MCF 10A (cell line): ENCODE measurements at regions not wholly inside any gene's neighbourhood (a gene's known extent, or its start where the extent isn't known, plus 50 kb on each side); places are given as distances from the start of the nearest gene placed in this dataset.
A peak's percentile ranks its signal among the peaks of the same experiment; 100 is the strongest.
"Not testable (repeated sequence)": the region's sequence is repeated elsewhere in the genome, so short reads cannot be mapped to it uniquely, and the experiment has no call there.

Experiments used
- BruUV-seq: library from RNA; stranded (reverse); fragments of 400-500 nt; replicated peaks from 2 replicates; lab custom pipeline; 2021; lab: Mats Ljungman, UMichigan
- CTCF ChIA-PET: fragments of 300-600 bp; sonication (Branson Sonifier 250); formaldehyde crosslinking; extraction: SDS; loops from one replicate; lab custom pipeline; 2021; ENCODE audit warnings: antibody characterized with exemption, inconsistent platforms; lab: Yijun Ruan, JAX
- POLR2A ChIA-PET: fragments of 300-600, 350-650 bp; sonication (Branson Sonifier 250); formaldehyde crosslinking; extraction: SDS; loops from one replicate; lab custom pipeline; 2020; ENCODE audit warnings: antibody characterized with exemption, inconsistent platforms; lab: Yijun Ruan, JAX
- DNase-seq: peaks from one replicate; pipeline ENCODE4 v3.0.0-alpha.2; 2018; ENCODE audit not compliant: unreplicated experiment
- H3K27ac Mint-ChIP-seq: one replicate; pipeline ENCODE4 v1.8.0; 2022; ENCODE audit warnings: mild to moderate bottlenecking, low read depth, mixed read lengths; ENCODE audit not compliant: unreplicated experiment
- H3K27me3 Mint-ChIP-seq: one replicate; pipeline ENCODE4 v1.8.0; 2022; ENCODE audit warnings: mixed read lengths; ENCODE audit not compliant: insufficient read depth, unreplicated experiment
- H3K36me3 Mint-ChIP-seq: one replicate; pipeline ENCODE4 v1.8.0; 2022; ENCODE audit warnings: mild to moderate bottlenecking, moderate library complexity, mixed read lengths; ENCODE audit not compliant: insufficient read depth, unreplicated experiment
- H3K4me1 Mint-ChIP-seq: one replicate; pipeline ENCODE4 v1.8.0; 2022; ENCODE audit warnings: mixed read lengths; ENCODE audit not compliant: insufficient read depth, unreplicated experiment
- H3K4me3 Mint-ChIP-seq: one replicate; pipeline ENCODE4 v1.8.0; 2022; ENCODE audit warnings: mild to moderate bottlenecking, moderate library complexity, mixed read lengths; ENCODE audit not compliant: unreplicated experiment
- H3K9me3 Mint-ChIP-seq: one replicate; pipeline ENCODE4 v1.8.0; 2022; ENCODE audit warnings: mixed read lengths; ENCODE audit not compliant: unreplicated experiment
- intact Hi-C: fragments of 100-400 bp; cut with micrococcal nuclease; formaldehyde crosslinking; loops from 2 replicates; pipeline ENCODE4 v1.14.1; 2022

DNA sequence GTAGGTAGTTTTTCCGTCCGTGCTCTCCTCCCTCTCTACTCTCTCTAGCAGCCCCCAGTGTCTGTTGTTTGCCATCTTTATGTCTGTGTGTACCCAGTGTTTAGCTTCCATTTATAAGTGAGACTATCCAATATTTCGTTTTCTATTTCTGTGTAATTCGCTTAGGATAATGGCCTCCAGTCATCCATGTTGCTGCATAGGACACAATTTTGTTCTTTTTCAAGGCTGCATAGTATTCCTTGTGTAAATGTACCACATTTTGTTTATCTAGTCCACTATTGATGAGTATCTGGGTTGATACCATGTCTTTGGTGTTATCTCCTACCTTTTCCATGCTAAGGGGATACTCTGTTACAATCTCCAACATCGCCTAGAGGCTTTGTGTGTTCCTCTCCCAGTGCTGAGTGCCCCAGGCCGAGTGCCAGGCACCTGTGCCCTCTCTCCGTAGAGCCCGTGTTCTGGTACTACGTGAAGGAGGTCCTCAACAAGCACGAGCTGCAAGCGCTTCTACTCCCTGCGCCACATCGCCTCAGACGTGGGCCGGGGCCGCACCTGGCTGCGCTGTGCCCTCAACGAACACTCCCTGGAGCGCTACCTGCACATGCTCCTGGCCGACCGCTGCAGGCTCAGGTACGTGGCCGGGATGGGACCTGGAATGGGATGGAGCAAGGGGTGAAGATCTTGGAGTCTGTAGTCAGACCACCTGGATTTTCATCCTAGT, 51.0 kb downstream of the NPIPB11 start:
- CTCF ChIA-PET, H3K36me3 Mint-ChIP-seq, H3K4me3 Mint-ChIP-seq, BruUV-seq, H3K9me3 Mint-ChIP-seq, H3K27me3 Mint-ChIP-seq, H3K27ac Mint-ChIP-seq, intact Hi-C loops, H3K4me1 Mint-ChIP-seq, DNase-seq, POLR2A ChIA-PET: not testable (repeated sequence)

DNA sequence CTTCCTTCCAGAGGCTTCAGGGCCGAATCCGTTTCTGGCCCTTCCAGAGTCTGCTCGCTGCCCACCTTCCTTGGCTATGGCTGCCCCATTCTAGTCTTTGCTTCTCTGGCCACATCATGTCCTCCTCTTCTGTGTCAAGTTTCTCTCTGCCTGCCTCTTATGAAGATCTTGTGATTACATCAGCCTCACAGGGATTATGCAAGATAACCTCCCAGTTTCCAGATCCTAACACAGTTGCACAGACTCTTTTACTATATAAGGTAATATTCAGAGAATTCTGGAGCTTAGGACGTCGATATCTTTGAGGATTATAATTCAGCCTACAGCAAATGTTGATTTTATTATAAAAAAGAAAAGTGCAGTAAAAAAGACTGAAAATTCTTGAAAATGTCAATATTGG, 52.1 kb downstream of the NPIPB11 start:
- BruUV-seq, H3K4me3 Mint-ChIP-seq, H3K27me3 Mint-ChIP-seq, H3K36me3 Mint-ChIP-seq, DNase-seq, CTCF ChIA-PET, H3K27ac Mint-ChIP-seq, POLR2A ChIA-PET, intact Hi-C loops, H3K4me1 Mint-ChIP-seq, H3K9me3 Mint-ChIP-seq: not testable (repeated sequence)

DNA sequence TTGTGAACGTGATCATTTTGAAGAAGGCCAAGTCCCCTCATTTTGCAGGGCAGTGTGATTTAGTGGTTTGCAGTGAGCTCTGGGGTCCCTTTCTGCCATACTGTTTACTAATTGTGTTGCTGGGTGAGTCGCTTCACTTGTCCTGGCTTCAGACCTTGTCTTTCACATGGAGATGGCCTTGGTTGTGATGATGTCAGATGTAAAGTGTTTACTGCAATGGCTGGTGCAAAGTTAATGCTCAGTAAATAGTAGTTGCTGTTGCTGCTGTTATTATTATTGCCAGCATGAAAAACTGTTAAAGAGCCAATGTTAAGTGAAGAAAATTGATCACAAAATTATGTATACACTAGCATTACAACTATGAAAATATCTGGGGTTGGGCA, 53.9 kb downstream of the NPIPB11 start:
- BruUV-seq, H3K4me3 Mint-ChIP-seq, intact Hi-C loops, DNase-seq, POLR2A ChIA-PET, H3K27me3 Mint-ChIP-seq, H3K36me3 Mint-ChIP-seq, H3K4me1 Mint-ChIP-seq, H3K9me3 Mint-ChIP-seq, H3K27ac Mint-ChIP-seq, CTCF ChIA-PET: not testable (repeated sequence)

DNA sequence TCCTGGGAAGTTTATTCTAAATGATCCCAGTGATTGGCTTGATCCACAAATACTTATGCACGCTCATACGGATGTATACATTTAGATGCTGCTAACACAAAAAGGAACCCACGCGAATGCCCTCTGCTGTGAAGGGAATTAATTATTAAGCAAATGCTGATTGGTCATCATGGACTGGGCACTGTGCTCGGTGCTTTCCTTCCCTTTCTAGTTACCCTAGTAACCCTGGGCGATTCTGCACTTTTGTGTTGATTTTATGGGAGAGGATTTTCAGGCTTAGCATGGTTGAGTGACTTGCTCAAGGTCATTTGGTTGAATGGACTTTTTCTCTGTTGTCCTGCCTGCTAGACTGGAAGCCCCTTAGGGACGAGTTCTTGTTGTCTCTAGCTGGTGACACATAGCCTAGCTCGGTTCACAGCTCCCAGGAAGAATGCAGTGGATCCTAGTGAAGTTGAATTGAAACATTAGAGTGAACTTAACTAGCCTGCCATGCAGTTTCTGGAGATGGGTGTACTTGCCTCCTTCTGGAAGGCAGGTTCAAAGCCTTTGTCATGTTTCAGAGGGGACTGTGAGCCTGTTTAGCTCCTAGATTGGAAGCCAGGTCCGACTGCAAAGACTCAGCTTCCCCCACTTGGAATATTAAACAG, 54.4 kb downstream of the NPIPB11 start:
- intact Hi-C loops, POLR2A ChIA-PET, DNase-seq, H3K27me3 Mint-ChIP-seq, BruUV-seq, CTCF ChIA-PET, H3K4me3 Mint-ChIP-seq, H3K9me3 Mint-ChIP-seq, H3K36me3 Mint-ChIP-seq, H3K4me1 Mint-ChIP-seq, H3K27ac Mint-ChIP-seq: not testable (repeated sequence)

DNA sequence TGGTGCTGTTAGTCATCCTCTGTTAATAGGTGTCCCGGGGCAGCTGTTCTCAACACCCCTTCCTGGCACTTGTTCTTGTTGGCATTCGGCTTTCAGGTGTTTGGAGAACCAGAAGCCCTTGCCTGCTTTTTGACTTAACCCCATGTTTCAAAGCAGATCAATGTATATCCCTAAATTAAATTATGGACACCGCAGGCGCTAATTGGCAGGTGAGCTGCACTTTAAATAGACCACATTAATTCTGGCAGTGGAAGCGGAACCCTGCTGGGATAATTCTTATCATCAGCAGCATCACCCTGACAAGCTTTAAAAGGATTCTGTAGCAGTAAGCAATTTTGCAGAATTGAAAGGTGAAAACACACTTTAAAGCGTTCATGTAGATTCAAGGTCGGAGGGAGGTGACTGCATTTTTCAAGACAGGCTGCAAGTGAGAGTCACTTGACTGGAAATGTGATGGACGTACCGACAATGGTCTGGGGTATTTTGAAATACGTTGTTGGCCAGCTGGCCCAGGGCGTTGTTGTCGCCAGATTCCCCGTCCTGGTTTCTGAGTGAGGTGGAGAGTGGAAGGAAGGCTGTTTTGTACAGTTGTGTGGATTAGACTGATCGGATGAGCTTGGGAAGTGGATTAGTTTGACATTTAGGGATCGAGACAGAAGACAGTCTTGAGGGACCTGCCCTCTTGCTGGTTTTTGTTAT, 55.1 kb downstream of the NPIPB11 start:
- peak; percentile 35 for DNase-seq

DNA sequence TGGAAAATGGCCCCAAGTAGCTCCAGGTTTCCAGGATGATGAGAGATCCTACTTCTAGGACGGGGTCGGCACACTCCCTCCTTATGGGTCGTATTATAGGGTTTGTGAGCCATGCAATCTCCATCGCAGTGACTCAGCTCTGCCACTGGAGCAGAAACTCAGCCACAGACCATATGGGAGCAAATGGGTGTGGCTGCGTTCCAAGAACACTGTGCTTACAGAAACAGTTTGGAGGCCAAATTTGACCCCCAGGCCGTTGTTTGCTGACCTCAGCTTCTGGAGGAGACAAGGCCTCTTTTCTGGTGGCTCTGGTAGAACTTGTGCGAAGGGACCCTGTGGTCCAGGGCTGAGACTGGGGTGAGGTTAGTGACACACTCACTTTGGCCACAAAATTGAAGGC, 56.5 kb downstream of the NPIPB11 start:
- H3K36me3 Mint-ChIP-seq, CTCF ChIA-PET, POLR2A ChIA-PET, H3K4me3 Mint-ChIP-seq, BruUV-seq, intact Hi-C loops, H3K27me3 Mint-ChIP-seq, H3K27ac Mint-ChIP-seq, H3K9me3 Mint-ChIP-seq, H3K4me1 Mint-ChIP-seq: not testable (repeated sequence)
- peak; percentile 90 for DNase-seq

More for the DNA sequence above, 55.1 kb downstream of the NPIPB11 start:
- H3K27ac Mint-ChIP-seq, H3K27me3 Mint-ChIP-seq, BruUV-seq, H3K4me1 Mint-ChIP-seq, POLR2A ChIA-PET, CTCF ChIA-PET, H3K4me3 Mint-ChIP-seq, H3K9me3 Mint-ChIP-seq, intact Hi-C loops, H3K36me3 Mint-ChIP-seq: not testable (repeated sequence)

DNA sequence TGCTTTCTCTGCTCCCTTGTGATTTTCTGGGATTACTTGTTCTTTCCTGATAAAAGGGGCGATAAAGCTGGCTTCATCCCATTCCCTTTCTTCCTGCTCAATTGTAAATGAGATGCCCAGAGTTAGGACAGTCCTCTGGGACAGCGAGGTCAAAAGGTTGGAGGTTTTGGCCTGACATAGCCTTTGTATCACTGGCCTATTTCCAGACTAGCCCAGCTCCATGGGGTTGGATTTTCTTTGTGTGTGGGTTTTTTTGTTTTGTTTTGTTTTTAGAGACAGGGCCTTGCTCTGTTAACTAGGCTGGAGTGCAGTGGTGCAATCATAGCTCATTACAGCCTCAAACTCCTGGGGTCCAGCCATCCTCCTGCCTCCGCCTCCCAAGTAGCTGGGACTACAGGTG, 57.8 kb downstream of the NPIPB11 start:
- POLR2A ChIA-PET, H3K36me3 Mint-ChIP-seq, H3K27ac Mint-ChIP-seq, intact Hi-C loops, H3K4me3 Mint-ChIP-seq, H3K9me3 Mint-ChIP-seq, CTCF ChIA-PET, H3K4me1 Mint-ChIP-seq, DNase-seq, BruUV-seq, H3K27me3 Mint-ChIP-seq: not testable (repeated sequence)

DNA sequence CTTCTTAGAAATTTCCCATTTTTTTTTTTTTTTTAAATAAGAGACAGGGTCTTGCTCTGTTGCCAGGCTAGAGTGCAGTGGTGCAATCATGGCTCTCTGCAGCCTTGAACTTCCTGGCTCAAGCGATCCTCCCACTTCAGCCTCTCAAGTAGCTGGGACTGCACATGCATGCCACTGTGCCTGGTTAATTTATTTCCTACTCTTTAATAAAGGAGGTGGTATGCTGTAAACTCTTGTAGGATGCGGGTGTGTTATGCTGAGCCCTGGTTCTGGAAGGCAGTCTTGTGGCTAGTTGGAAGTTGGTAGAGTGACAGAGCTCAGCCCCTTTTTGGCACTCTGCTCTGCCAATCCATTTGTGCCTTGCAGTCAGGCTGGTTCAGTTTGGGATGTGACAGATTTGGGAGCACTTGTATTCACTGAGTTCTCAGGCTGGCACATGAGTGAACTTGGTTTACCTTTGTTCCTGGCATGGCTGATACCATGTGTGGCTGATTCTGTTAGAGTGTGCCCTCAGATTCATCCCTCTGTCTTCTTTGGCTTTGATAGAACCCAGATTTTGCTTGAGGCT, 58.3 kb downstream of the NPIPB11 start:
- intact Hi-C loops, DNase-seq, BruUV-seq, H3K9me3 Mint-ChIP-seq, POLR2A ChIA-PET, H3K27me3 Mint-ChIP-seq, CTCF ChIA-PET, H3K4me3 Mint-ChIP-seq, H3K27ac Mint-ChIP-seq, H3K36me3 Mint-ChIP-seq: not testable (repeated sequence)
- H3K4me1 Mint-ChIP-seq: peaks cover 10% of the 10 kb centered on the region
